Stimulated activated CD8-positive, alpha-beta memory T cell treated with anti-CD3 and anti-CD28 coated beads, Interleukin-12 subunit alpha, Interleukin-12 subunit beta, amount 100 ng/mL, for 4 hours (primary cell): ENCODE measurements at regions not wholly inside any gene's neighbourhood (a gene's known extent, or its start where the extent isn't known, plus 50 kb on each side); places are given as distances from the start of the nearest gene placed in this dataset.
"Not testable (repeated sequence)": the region's sequence is repeated elsewhere in the genome, so short reads cannot be mapped to it uniquely, and the experiment has no call there.

ENCODE experiments used
- DNase-seq: peaks from one replicate; pipeline ENCODE4 v3.0.0-alpha.2; 2020; ENCODE audit warnings: low read depth

- no peak for DNase-seq
Observed at GRCh38 chr5:109630093-109630492, 59.6 kb upstream of the MAN2A1 start.

- DNase-seq, result no peak
Observed at GRCh38 chr5:109628591-109628990, 61.1 kb upstream of the MAN2A1 start.

- DNase-seq, result not testable (repeated sequence)
Observed at GRCh38 chr5:109621266-109621665, 68.5 kb upstream of the MAN2A1 start.

- no peak for DNase-seq
Observed at GRCh38 chr5:109620651-109621050, 69.1 kb upstream of the MAN2A1 start.

- no peak for DNase-seq
Observed at GRCh38 chr5:109619606-109620005, 70.1 kb upstream of the MAN2A1 start.

- DNase-seq, result no peak
Observed at GRCh38 chr5:109619021-109619460, 70.7 kb upstream of the MAN2A1 start.

GRCh38 chr5:109614981-109615380, 74.7 kb upstream of the MAN2A1 start:
- no peak for DNase-seq

GRCh38 chr5:109614301-109614700, 75.4 kb upstream of the MAN2A1 start:
- DNase-seq, result no peak

- DNase-seq, result no peak
Observed at GRCh38 chr5:109612278-109612905, 77.3 kb upstream of the MAN2A1 start.

GRCh38 chr5:109611505-109611904, 78.2 kb upstream of the MAN2A1 start:
- DNase-seq, result no peak

GRCh38 chr5:109611061-109611460, 78.7 kb upstream of the MAN2A1 start:
- DNase-seq, result no peak

- DNase-seq, result no peak
Observed at GRCh38 chr5:109610581-109610980, 79.1 kb upstream of the MAN2A1 start.

- DNase-seq, result no peak
Observed at GRCh38 chr5:109605207-109605730, 84.5 kb upstream of the MAN2A1 start.

GRCh38 chr5:109604758-109605157, 85.0 kb upstream of the MAN2A1 start:
- DNase-seq, result no peak

- no peak for DNase-seq
Observed at GRCh38 chr5:109601736-109602135, 88.0 kb upstream of the MAN2A1 start.

- DNase-seq, result no peak
Observed at GRCh38 chr5:109597893-109598292, 91.8 kb upstream of the MAN2A1 start.

- DNase-seq, result no peak
Observed at GRCh38 chr5:109594217-109594616, 95.5 kb upstream of the MAN2A1 start.

GRCh38 chr5:109590799-109591198, 98.9 kb upstream of the MAN2A1 start:
- DNase-seq, result no peak

GRCh38 chr5:109589986-109590385, 99.7 kb upstream of the MAN2A1 start:
- DNase-seq, result no peak

- no peak for DNase-seq
Observed at GRCh38 chr5:109589239-109589638, 100.5 kb upstream of the MAN2A1 start.

GRCh38 chr5:109588281-109589035, 101.3 kb upstream of the MAN2A1 start:
- no peak for DNase-seq

- no peak for DNase-seq
Observed at GRCh38 chr5:109584986-109585599, 104.6 kb upstream of the MAN2A1 start.

- no peak for DNase-seq
Observed at GRCh38 chr5:109580225-109580624, 109.5 kb upstream of the MAN2A1 start.
